SK-N-SH treated with all-trans-retinoic acid at 6 μM for 48 hours (cell line): ENCODE measurements at regions not wholly inside any gene's neighbourhood (a gene's known extent, or its start where the extent isn't known, plus 50 kb on each side); places are given as distances from the start of the nearest gene placed in this dataset.

ENCODE experiments used
- ATAC-seq: fragments of 200-7000 bp; cut with Tn5 transposase; 3 replicates; pipeline ENCODE4 v1.9.1; 2020; ENCODE audit warnings: mild to moderate bottlenecking, moderate library complexity
- ARNTL ChIP-seq: fragments of 450-650 bp; formaldehyde crosslinking; IDR thresholded peaks from 2 replicates; pipeline ENCODE4 v1.5.0; 2020; ENCODE audit warnings: low read depth, mild to moderate bottlenecking, moderate library complexity, borderline replicate concordance
- BACH2 ChIP-seq: fragments of 250-450 bp; sonication (Bioruptor Pico); IDR thresholded peaks from 2 replicates; pipeline ENCODE4 v1.9.0; 2021; ENCODE audit warnings: mild to moderate bottlenecking, borderline replicate concordance
- CSDC2 ChIP-seq: fragments of 250-450 bp; sonication (Bioruptor Pico); IDR thresholded peaks from 2 replicates; pipeline ENCODE4 v1.5.0; 2020; ENCODE audit warnings: mild to moderate bottlenecking, moderate library complexity
- ESRRG ChIP-seq: fragments of 250-450 bp; sonication (Bioruptor Pico); IDR thresholded peaks from 2 replicates; pipeline ENCODE4 v1.6.1; 2021; ENCODE audit warnings: mild to moderate bottlenecking
- GLIS3 ChIP-seq: fragments of 250-450 bp; sonication (Bioruptor Pico); IDR thresholded peaks from 2 replicates; pipeline ENCODE4 v1.5.0; 2020; ENCODE audit warnings: mild to moderate bottlenecking, moderate library complexity
- ISL1 ChIP-seq: fragments of 250-450 bp; sonication (Bioruptor Pico); IDR thresholded peaks from 2 replicates; pipeline ENCODE4 v2.1.2; 2022; ENCODE audit warnings: mild to moderate bottlenecking, moderate library complexity
- OSR1 ChIP-seq: fragments of 250-450 bp; sonication (Bioruptor Pico); IDR thresholded peaks from 2 replicates; pipeline ENCODE4 v1.8.0; 2022; ENCODE audit warnings: moderate library complexity, mild to moderate bottlenecking, inconsistent platforms
- PPARA ChIP-seq: fragments of 250-450 bp; sonication (Bioruptor Pico); IDR thresholded peaks from 2 replicates; pipeline ENCODE4 v1.5.0; 2020; ENCODE audit warnings: mild to moderate bottlenecking, borderline replicate concordance
- RARB ChIP-seq: fragments of 250-450 bp; sonication (Bioruptor Pico); IDR thresholded peaks from 2 replicates; pipeline ENCODE4 v1.8.0; 2021; ENCODE audit warnings: mild to moderate bottlenecking, moderate library complexity
- TCF4 ChIP-seq: fragments of 250-450 bp; sonication (Bioruptor Pico); IDR thresholded peaks from 2 replicates; pipeline ENCODE4 v1.8.0; 2021; ENCODE audit warnings: mild to moderate bottlenecking, moderate library complexity, borderline replicate concordance
- TOX ChIP-seq: fragments of 250-450 bp; sonication (Bioruptor Pico); IDR thresholded peaks from 2 replicates; pipeline ENCODE4 v1.8.0; 2021; ENCODE audit warnings: mild to moderate bottlenecking, moderate library complexity, borderline replicate concordance
- TSHZ2 ChIP-seq: fragments of 250-450 bp; sonication (Bioruptor Pico); IDR thresholded peaks from 2 replicates; pipeline ENCODE4 v1.5.0; 2020; ENCODE audit warnings: mild to moderate bottlenecking, moderate library complexity
- ZFP3 ChIP-seq: fragments of 250-450 bp; sonication (Bioruptor Pico); IDR thresholded peaks from 2 replicates; pipeline ENCODE4 v1.5.0; 2020; ENCODE audit warnings: mild to moderate bottlenecking, moderate library complexity
- ZFP30 ChIP-seq: fragments of 450-650 bp; formaldehyde crosslinking; IDR thresholded peaks from 2 replicates; pipeline ENCODE4 v1.5.0; 2022; ENCODE audit warnings: mild to moderate bottlenecking, moderate library complexity
- ZNF565 ChIP-seq: fragments of 450-650 bp; formaldehyde crosslinking; conservative IDR thresholded peaks from 2 replicates; pipeline ENCODE4 v1.5.0; 2020; ENCODE audit warnings: low read depth, mild to moderate bottlenecking, moderate library complexity
- ZNF70 ChIP-seq: fragments of 450-650 bp; formaldehyde crosslinking; IDR thresholded peaks from 2 replicates; pipeline ENCODE4 v1.5.0; 2020; ENCODE audit warnings: mild to moderate bottlenecking, moderate library complexity
- ZNF8 ChIP-seq: fragments of 450-650 bp; formaldehyde crosslinking; IDR thresholded peaks from 2 replicates; pipeline ENCODE4 v1.5.0; 2020; ENCODE audit warnings: mild to moderate bottlenecking, moderate library complexity
- TF ChIP-seq, protein P1 (sequence below): fragments of 250-450 bp; sonication (Bioruptor Pico); IDR thresholded peaks from 2 replicates; pipeline ENCODE4 v1.5.1; 2020; ENCODE audit warnings: low read depth, mild to moderate bottlenecking, moderate library complexity
- TF ChIP-seq, protein P2 (sequence below): fragments of 250-450 bp; sonication (Bioruptor Pico); IDR thresholded peaks from 2 replicates; pipeline ENCODE4 v1.8.0; 2021; ENCODE audit warnings: low read depth, mild to moderate bottlenecking, moderate library complexity, borderline replicate concordance
- TF ChIP-seq, protein P3 (sequence below): fragments of 250-450 bp; sonication (Bioruptor Pico); IDR thresholded peaks from 2 replicates; pipeline ENCODE4 v1.8.0; 2020; ENCODE audit warnings: mild to moderate bottlenecking, moderate library complexity, borderline replicate concordance
- TF ChIP-seq, protein P4 (sequence below): fragments of 250-450 bp; sonication (Bioruptor Pico); IDR thresholded peaks from 2 replicates; pipeline ENCODE4 v1.5.1; 2021; ENCODE audit warnings: mild to moderate bottlenecking, moderate library complexity

- no peak for ATAC-seq
- no peak for TF ChIP-seq ZNF565 (CRISPR knock-in tag)
- no peak for TF ChIP-seq ISL1 (CRISPR knock-in tag)
- TF ChIP-seq, protein P1, sequence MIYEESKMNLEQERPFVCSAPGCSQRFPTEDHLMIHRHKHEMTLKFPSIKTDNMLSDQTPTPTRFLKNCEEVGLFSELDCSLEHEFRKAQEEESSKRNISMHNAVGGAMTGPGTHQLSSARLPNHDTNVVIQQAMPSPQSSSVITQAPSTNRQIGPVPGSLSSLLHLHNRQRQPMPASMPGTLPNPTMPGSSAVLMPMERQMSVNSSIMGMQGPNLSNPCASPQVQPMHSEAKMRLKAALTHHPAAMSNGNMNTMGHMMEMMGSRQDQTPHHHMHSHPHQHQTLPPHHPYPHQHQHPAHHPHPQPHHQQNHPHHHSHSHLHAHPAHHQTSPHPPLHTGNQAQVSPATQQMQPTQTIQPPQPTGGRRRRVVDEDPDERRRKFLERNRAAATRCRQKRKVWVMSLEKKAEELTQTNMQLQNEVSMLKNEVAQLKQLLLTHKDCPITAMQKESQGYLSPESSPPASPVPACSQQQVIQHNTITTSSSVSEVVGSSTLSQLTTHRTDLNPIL (CRISPR knock-in tag): no peak
- no peak for TF ChIP-seq GLIS3 (CRISPR knock-in tag)
- TF ChIP-seq RARB (CRISPR knock-in tag): no peak
- TF ChIP-seq ZFP30 (CRISPR knock-in tag): no peak
- no peak for TF ChIP-seq ZNF70 (CRISPR knock-in tag)
- TF ChIP-seq ESRRG (CRISPR knock-in tag): no peak
- TF ChIP-seq TCF4 (CRISPR knock-in tag): no peak
- TF ChIP-seq CSDC2 (CRISPR knock-in tag): no peak
- no peak for TF ChIP-seq ARNTL (CRISPR knock-in tag)
- TF ChIP-seq ZNF8 (CRISPR knock-in tag): no peak
- TF ChIP-seq, protein P2, sequence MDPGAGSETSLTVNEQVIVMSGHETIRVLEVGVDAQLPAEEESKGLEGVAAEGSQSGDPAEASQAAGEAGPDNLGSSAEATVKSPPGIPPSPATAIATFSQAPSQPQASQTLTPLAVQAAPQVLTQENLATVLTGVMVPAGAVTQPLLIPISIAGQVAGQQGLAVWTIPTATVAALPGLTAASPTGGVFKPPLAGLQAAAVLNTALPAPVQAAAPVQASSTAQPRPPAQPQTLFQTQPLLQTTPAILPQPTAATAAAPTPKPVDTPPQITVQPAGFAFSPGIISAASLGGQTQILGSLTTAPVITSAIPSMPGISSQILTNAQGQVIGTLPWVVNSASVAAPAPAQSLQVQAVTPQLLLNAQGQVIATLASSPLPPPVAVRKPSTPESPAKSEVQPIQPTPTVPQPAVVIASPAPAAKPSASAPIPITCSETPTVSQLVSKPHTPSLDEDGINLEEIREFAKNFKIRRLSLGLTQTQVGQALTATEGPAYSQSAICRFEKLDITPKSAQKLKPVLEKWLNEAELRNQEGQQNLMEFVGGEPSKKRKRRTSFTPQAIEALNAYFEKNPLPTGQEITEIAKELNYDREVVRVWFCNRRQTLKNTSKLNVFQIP (CRISPR knock-in tag): no peak
- TF ChIP-seq OSR1: no peak
- no peak for TF ChIP-seq TOX (CRISPR knock-in tag)
Observed at GRCh38 chr10:128816726-128817125, 650.3 kb upstream of the MGMT start.

- no peak for ATAC-seq
- TF ChIP-seq RARB (CRISPR knock-in tag) (no peak), ZNF8 (CRISPR knock-in tag) (no peak), ZFP3 (CRISPR knock-in tag) (no peak), OSR1 (no peak), BACH2 (CRISPR knock-in tag) (no peak), CSDC2 (CRISPR knock-in tag) (no peak), ARNTL (CRISPR knock-in tag) (no peak), TSHZ2 (CRISPR knock-in tag) (no peak), ESRRG (CRISPR knock-in tag) (no peak), ZNF565 (CRISPR knock-in tag) (no peak)
- TF ChIP-seq, protein P2 (CRISPR knock-in tag): no peak
- TF ChIP-seq, protein P1 (CRISPR knock-in tag): no peak
- TF ChIP-seq, protein P3, sequence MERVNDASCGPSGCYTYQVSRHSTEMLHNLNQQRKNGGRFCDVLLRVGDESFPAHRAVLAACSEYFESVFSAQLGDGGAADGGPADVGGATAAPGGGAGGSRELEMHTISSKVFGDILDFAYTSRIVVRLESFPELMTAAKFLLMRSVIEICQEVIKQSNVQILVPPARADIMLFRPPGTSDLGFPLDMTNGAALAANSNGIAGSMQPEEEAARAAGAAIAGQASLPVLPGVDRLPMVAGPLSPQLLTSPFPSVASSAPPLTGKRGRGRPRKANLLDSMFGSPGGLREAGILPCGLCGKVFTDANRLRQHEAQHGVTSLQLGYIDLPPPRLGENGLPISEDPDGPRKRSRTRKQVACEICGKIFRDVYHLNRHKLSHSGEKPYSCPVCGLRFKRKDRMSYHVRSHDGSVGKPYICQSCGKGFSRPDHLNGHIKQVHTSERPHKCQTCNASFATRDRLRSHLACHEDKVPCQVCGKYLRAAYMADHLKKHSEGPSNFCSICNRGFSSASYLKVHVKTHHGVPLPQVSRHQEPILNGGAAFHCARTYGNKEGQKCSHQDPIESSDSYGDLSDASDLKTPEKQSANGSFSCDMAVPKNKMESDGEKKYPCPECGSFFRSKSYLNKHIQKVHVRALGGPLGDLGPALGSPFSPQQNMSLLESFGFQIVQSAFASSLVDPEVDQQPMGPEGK (CRISPR knock-in tag): no peak
Observed at GRCh38 chr10:128817636-128818035, 649.4 kb upstream of the MGMT start.

DNA sequence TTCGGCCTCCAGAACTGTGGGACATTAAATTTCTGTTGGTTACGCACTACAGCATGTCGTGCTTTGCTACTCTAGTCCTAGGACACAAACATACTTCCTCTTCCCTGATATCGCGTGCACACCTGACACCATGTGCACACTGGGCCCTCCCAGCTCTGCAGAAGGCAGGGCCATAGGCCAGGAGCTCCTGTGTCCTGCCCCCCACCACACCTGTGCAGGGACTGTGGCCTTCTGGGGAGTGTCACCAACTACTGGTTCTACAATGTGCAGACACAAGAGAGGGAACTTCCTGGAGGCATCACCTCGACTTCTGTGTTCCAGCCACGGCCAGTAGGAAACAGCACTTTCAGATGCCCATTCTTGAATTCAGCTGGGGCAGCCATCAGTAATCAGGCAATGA lies 646.4 kb upstream of the MGMT start:
- ATAC-seq: no peak
- no peak for TF ChIP-seq ARNTL (CRISPR knock-in tag)
- no peak for TF ChIP-seq PPARA (CRISPR knock-in tag)
- TF ChIP-seq ESRRG (CRISPR knock-in tag): no peak
- TF ChIP-seq ZNF70 (CRISPR knock-in tag): no peak
- TF ChIP-seq, protein P4, sequence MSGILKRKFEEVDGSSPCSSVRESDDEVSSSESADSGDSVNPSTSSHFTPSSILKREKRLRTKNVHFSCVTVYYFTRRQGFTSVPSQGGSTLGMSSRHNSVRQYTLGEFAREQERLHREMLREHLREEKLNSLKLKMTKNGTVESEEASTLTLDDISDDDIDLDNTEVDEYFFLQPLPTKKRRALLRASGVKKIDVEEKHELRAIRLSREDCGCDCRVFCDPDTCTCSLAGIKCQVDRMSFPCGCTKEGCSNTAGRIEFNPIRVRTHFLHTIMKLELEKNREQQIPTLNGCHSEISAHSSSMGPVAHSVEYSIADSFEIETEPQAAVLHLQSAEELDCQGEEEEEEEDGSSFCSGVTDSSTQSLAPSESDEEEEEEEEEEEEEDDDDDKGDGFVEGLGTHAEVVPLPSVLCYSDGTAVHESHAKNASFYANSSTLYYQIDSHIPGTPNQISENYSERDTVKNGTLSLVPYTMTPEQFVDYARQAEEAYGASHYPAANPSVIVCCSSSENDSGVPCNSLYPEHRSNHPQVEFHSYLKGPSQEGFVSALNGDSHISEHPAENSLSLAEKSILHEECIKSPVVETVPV (CRISPR knock-in tag): no peak
- no peak for TF ChIP-seq ZNF565 (CRISPR knock-in tag)
- no peak for TF ChIP-seq ZFP3 (CRISPR knock-in tag)
- TF ChIP-seq OSR1: no peak
- TF ChIP-seq GLIS3 (CRISPR knock-in tag): no peak
- TF ChIP-seq TCF4 (CRISPR knock-in tag): no peak
- TF ChIP-seq TOX (CRISPR knock-in tag): no peak
- TF ChIP-seq, protein P2 (CRISPR knock-in tag): no peak
- no peak for TF ChIP-seq BACH2 (CRISPR knock-in tag)
